HG03045 (cell line): ENCODE measurements at regions not wholly inside any gene's neighbourhood (a gene's known extent, or its start where the extent isn't known, plus 50 kb on each side); places are given as distances from the start of the nearest gene placed in this dataset.
"Not testable (repeated sequence)": the region's sequence is repeated elsewhere in the genome, so short reads cannot be mapped to it uniquely, and the experiment has no call there.

Experiments
- ATAC-seq: cut with Tn5 transposase; IDR thresholded peaks from one replicate; pipeline ENCODE4 v1.9.1; 2021; ENCODE audit warnings: mild to moderate bottlenecking, moderate library complexity; ENCODE audit not compliant: unreplicated experiment

- no peak for ATAC-seq
Measured at GRCh38 chr16:73426433-73427160, 378.7 kb upstream of the ZFHX3 start.

- ATAC-seq = no peak
Measured at GRCh38 chr16:73420676-73421075, 372.7 kb upstream of the ZFHX3 start.

GRCh38 chr16:73420244-73420643 is 372.3 kb upstream of the ZFHX3 start:
- ATAC-seq = no peak

- ATAC-seq = no peak
Measured at GRCh38 chr16:73418691-73419090, 370.8 kb upstream of the ZFHX3 start.

GRCh38 chr16:73418051-73418450 is 370.1 kb upstream of the ZFHX3 start:
- ATAC-seq = no peak

- no peak for ATAC-seq
Measured at GRCh38 chr16:73415286-73415685, 367.4 kb upstream of the ZFHX3 start.

- ATAC-seq = no peak
Measured at GRCh38 chr16:73414638-73415037, 366.7 kb upstream of the ZFHX3 start.

GRCh38 chr16:73413830-73414190 is 365.9 kb upstream of the ZFHX3 start:
- ATAC-seq = no peak

- no peak for ATAC-seq
Measured at GRCh38 chr16:73413091-73413829, 365.3 kb upstream of the ZFHX3 start.

- no peak for ATAC-seq
Measured at GRCh38 chr16:73412416-73412815, 364.5 kb upstream of the ZFHX3 start.

GRCh38 chr16:73408716-73409115 is 360.8 kb upstream of the ZFHX3 start:
- no peak for ATAC-seq

- no peak for ATAC-seq
Measured at GRCh38 chr16:73408311-73408710, 360.4 kb upstream of the ZFHX3 start.

GRCh38 chr16:73405851-73406250 is 357.9 kb upstream of the ZFHX3 start:
- no peak for ATAC-seq

- no peak for ATAC-seq
Measured at GRCh38 chr16:73404001-73404400, 356.1 kb upstream of the ZFHX3 start.

GRCh38 chr16:73403291-73403690 is 355.4 kb upstream of the ZFHX3 start:
- ATAC-seq = no peak

GRCh38 chr16:73400951-73401350 is 353.0 kb upstream of the ZFHX3 start:
- no peak for ATAC-seq

GRCh38 chr16:73399997-73400396 is 352.1 kb upstream of the ZFHX3 start:
- ATAC-seq = no peak

- ATAC-seq = no peak
Measured at GRCh38 chr16:73399486-73399885, 351.6 kb upstream of the ZFHX3 start.

GRCh38 chr16:73398604-73399003 is 350.7 kb upstream of the ZFHX3 start:
- ATAC-seq = not testable (repeated sequence)

- no peak for ATAC-seq
Measured at GRCh38 chr16:73396556-73396955, 348.6 kb upstream of the ZFHX3 start.

GRCh38 chr16:73390936-73391335 is 343.0 kb upstream of the ZFHX3 start:
- ATAC-seq = no peak

- ATAC-seq = no peak
Measured at GRCh38 chr16:73390491-73390890, 342.6 kb upstream of the ZFHX3 start.

- ATAC-seq = no peak
Measured at GRCh38 chr16:73389085-73389484, 341.2 kb upstream of the ZFHX3 start.
